ENCODE measurements at regions not wholly inside any gene's neighbourhood (a gene's known extent, or its start where the extent isn't known, plus 50 kb on each side); places are given as distances from the start of the nearest gene placed in this dataset.

DNA sequence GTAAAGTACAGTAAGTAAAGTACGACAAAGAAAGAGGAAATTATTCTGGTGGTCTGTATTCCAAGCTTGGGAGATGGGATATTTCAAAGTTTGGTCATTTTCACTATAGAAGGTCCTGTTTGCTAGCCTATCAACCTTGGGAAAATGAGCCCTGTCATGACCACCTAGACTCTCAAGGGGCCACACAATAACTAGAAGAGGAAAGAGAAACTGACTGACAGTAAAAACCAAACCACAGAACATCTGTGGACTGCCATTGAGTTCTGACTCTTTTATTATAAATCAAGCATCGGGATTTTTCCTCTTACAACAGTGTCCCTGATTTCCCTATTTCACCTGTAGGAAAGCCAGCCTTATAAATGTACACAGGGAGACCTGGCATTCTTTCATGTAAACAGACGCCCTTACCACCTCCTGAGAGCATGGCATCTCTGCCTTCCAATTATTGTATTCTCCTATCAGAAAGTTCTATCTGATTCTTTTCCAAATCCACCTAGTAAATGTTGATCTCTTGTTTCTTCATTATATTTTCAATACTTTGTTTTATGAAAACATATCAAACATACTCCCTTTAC, 80.0 kb downstream of the ZNF622 start:
- TF ChIP-seq CTCF (IDR thresholded peaks at IDR 0.05), result no peak
- no peak for TF ChIP-seq POLR2A (IDR thresholded peaks at IDR 0.05)

Data from vagina (tissue), 2 donors.